ENCODE measurements at regions not wholly inside any gene's neighbourhood (a gene's known extent, or its start where the extent isn't known, plus 50 kb on each side); places are given as distances from the start of the nearest gene placed in this dataset.

- DNase-seq, result no peak
Observed at GRCh38 chr3:148600902-148601765, 96.6 kb upstream of the AGTR1 start.

DNA sequence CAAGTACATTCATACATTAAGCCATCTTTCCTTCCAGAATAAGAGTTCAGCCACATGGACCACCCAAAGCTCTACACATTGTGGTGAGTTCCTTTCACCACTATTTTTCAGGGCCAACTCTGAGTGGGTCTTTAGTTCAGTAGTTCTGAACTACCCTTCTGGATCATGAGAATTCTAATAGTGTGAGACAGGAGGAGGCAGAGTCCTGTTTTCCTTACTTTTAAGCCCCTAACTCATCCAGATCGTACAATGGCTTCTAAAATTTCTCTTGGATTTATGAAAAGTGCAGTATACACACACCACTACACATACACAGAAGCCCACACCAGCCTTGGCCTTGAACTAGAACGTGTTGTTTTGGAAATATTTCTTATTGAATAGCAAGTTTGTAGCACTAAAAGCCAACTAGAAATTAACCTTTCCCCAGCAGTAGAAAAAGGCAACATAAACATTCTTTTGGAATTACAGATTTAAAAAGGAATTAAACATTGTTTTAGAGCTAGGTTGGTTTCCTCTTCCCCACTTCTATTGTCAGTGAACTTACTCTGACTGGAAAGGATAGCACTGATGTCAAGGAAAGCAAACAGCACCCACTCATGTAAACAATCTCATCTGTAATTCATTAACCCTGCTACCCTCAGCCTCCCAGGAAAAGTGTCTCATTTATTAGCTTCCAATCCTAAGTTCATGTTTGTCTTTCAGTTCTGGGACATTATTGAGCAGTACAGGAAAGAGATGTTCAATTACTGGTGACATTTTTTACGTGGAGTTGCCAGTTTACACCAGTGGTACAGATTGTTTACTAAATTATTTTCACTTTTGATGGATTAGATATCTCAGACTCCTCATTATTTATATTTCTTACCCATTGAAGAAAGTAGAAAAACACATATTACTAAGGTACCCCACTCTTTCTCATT, 95.7 kb upstream of the AGTR1 start:
- no peak for DNase-seq

GRCh38 chr3:148604270-148605085, 93.2 kb upstream of the AGTR1 start:
- DNase-seq, result no peak

DNA sequence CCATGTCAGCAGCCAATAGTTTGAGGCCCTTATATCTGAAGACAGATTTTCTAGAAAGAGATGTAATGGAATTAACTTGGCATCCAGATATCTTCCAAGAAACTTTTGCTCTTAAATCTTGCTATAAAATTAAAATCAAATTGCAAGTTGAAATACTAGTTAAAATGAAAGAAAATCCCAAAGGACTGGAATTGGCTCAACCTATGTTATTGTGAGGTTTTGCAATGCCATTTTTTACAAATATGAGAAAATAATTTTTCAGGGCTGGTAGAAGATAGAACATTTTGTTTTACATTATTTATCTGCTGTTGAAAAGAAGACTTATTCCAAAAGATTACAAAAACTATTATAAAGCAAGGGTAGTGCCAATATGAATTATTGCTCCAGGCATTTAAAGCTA, 92.2 kb upstream of the AGTR1 start:
- no peak for DNase-seq

GRCh38 chr3:148606979-148607378, 90.7 kb upstream of the AGTR1 start:
- DNase-seq, result no peak

DNA sequence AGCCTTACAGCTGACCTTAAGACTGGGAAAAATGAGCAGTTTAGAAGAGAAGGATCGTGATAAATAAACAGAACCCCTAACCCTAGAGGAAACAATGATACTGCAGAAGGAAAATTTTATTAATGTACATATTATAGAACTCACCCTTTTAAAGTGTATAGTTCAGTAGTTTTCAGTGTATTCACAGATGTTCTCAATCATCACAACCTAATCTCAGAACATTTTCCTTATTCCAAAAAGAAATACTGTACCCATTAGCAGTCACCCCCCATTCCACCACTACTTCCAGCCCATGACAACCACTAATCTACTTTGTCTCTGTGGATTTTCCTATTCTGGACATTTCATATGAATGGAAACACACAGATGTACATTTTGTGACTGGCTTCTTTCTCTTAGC, 90.2 kb upstream of the AGTR1 start:
- DNase-seq, result no peak

DNA sequence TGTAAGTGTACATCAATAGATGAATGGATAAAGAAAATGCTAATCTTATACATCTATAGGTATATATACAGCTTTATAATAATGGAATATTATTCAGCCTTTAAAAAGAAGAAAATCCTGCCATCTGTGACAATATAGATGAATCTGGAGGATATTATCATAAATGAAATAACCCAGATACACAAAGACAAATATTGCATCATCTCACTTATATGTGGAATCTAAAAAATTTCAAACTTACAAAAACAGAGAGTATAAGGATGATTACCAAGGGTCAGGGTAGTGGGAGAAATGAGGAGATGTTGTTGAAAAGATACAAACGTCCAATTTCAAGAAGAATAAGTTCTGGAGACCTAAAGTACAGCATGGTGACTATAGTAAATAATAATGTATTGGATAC, 85.4 kb upstream of the AGTR1 start:
- DNase-seq, result no peak

GRCh38 chr3:148615382-148615781, 82.3 kb upstream of the AGTR1 start:
- DNase-seq, result no peak

- no peak for DNase-seq
Observed at GRCh38 chr3:148625095-148625736, 72.5 kb upstream of the AGTR1 start.

DNA sequence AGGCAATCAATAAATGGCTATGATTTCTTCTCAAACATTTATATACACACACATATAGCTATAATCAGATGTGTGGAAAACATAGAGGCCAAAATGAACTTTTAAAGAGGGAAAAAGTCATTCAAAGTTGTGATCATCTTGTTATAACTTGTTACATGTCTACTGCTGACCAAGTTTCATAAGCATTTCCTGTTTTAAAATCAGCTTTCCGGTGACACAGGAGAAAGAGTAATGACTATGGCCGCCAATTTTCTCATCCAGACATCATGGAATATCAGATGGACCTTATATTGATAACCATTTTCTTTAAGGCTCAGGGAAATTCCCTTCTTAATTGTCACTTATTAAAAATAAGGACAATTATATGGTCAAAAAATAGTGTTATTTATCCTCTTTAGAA, 71.7 kb upstream of the AGTR1 start:
- DNase-seq, result no peak

DNA sequence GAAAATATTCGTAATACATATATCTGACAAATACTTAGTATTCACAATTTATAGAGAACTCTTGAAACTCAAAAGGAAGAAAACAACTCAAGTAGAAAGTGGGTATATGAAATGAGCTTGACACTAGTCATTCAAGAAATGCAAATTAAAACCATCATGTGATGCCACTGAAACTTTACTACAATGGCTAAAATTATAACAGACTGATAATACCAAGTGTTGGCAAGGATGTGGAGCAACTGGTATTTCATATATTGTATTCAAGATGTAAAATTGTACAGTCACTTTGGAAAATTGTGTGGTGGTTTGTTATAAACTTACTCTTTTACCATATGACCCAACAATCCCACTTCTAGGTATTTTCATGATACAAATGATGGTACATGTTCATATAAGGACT, 68.7 kb upstream of the AGTR1 start:
- DNase-seq, result no peak

- no peak for DNase-seq
Observed at GRCh38 chr3:148631124-148631903, 66.4 kb upstream of the AGTR1 start.

- DNase-seq, result peak; percentile 11 to 43
Observed at GRCh38 chr3:148641722-148642121, 56.0 kb upstream of the AGTR1 start.

GRCh38 chr3:148642214-148642613, 55.5 kb upstream of the AGTR1 start:
- no peak for DNase-seq

DNA sequence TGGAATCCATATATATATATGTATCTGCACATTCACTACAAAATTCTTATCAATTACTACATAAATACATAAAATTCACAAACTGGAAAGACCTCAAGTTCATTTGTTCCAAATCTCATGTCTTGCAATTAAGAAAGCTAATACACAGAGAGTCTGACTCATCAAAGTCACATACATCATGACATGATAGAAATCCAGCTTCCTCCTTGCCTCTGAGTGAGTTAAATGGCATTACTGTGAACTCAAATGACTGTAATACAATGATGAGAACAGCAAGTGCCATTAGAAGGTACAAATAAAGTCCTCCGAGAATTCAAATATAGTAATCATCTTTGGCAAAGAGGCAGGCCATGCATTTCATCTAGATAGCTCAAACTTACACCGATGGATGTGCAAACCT, 55.1 kb upstream of the AGTR1 start:
- DNase-seq, result peak; percentile 26 to 59

DNA sequence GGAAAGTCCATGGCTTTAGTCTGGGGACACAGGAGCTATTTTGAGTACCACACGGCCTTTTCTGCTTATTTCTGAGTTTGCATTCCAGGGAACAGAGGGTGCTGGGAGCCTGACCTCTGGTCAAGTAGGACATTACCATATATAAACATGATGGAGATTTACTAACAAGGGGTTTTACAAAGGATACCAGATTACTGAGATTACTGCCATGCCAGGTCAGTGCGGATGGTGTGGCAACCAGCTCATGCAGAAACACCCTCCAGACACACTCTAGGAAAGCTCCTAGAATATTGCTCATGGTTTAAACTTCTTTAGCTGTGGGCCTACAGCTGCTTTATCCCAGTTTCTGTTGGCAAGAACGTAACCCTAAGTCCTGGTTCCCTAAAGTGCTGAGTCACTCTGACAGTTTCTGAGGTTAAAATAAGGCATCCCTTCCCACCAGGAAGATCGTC, 54.3 kb upstream of the AGTR1 start:
- peak in 1 of 2 donors; percentile 44 for DNase-seq

- no peak for DNase-seq
Observed at GRCh38 chr3:148646126-148646665, 51.5 kb upstream of the AGTR1 start.

All from inflammatory macrophage (primary cell).